ENCODE measurements at regions not wholly inside any gene's neighbourhood (a gene's known extent, or its start where the extent isn't known, plus 50 kb on each side); places are given as distances from the start of the nearest gene placed in this dataset.

GRCh38 chr9:36768677-36769076 lies 196.0 kb downstream of the MELK start:
- intact Hi-C loops (cut with DNase I): no loop called here
- DNase-seq: no peak
- no peak for TF ChIP-seq POLR2A (IDR thresholded peaks at IDR 0.05)
- no peak for TF ChIP-seq CTCF (IDR thresholded peaks at IDR 0.05)
- 77 to 84% (median 78%) methylated on average over 3 of the region's 3 CpGs for WGBS, 4 donors
- H3K27me3 ChIP-seq: peaks cover 4% of the 10 kb centered on the region
- no peaks in the 10 kb centered on the region for H3K9me3 ChIP-seq (replicated peaks in 1 of 3)
- H3K36me3 ChIP-seq (replicated peaks in 1 of 2): no peaks in the 10 kb centered on the region
- H3K27ac ChIP-seq: no peak overlapping the region
- H3K4me1 ChIP-seq (replicated peaks in 1 of 2): no peaks in the 10 kb centered on the region
- no peak overlapping the region for H3K4me3 ChIP-seq

GRCh38 chr9:36770025-36770424 lies 197.3 kb downstream of the MELK start:
- no peaks in the 10 kb centered on the region for H3K36me3 ChIP-seq (replicated peaks in 1 of 2)
- no peak for DNase-seq
- peaks cover 4% of the 10 kb centered on the region for H3K27me3 ChIP-seq
- H3K4me3 ChIP-seq: no peak overlapping the region
- TF ChIP-seq POLR2A (IDR thresholded peaks at IDR 0.05) (no peak), CTCF (IDR thresholded peaks at IDR 0.05) (no peak)
- intact Hi-C loops (cut with DNase I): no loop called here
- H3K9me3 ChIP-seq (replicated peaks in 1 of 3): no peaks in the 10 kb centered on the region
- WGBS, 4 donors: 67 to 74% (median 71%) methylated on average over 9 of the region's 9 CpGs
- H3K27ac ChIP-seq: no peak overlapping the region
- H3K4me1 ChIP-seq (replicated peaks in 1 of 2): no peaks in the 10 kb centered on the region

GRCh38 chr9:36772449-36773403 lies 200.0 kb downstream of the MELK start:
- H3K27me3 ChIP-seq: no peaks in the 10 kb centered on the region
- intact Hi-C loops (cut with DNase I): no loop called here
- WGBS, 4 donors: 24 to 30% (median 30%) methylated on average over 13 to 18 of the region's 18 CpGs

GRCh38 chr9:36778682-36779081 lies 206.0 kb downstream of the MELK start:
- no peak for DNase-seq
- WGBS, 4 donors: 71 to 85% (median 79%) methylated on average over 3 of the region's 3 CpGs
- no peaks in the 10 kb centered on the region for H3K36me3 ChIP-seq (replicated peaks in 1 of 2)
- intact Hi-C loops (cut with DNase I): no loop called here
- H3K9me3 ChIP-seq (replicated peaks in 1 of 3): no peaks in the 10 kb centered on the region
- no peak overlapping the region for H3K27ac ChIP-seq
- H3K4me1 ChIP-seq (replicated peaks in 1 of 2): no peaks in the 10 kb centered on the region
- TF ChIP-seq POLR2A (IDR thresholded peaks at IDR 0.05) (no peak), CTCF (IDR thresholded peaks at IDR 0.05) (no peak)
- H3K27me3 ChIP-seq: no peaks in the 10 kb centered on the region
- no peak overlapping the region for H3K4me3 ChIP-seq

More at GRCh38 chr9:36772449-36773403, 200.0 kb downstream of the MELK start:
- H3K4me1 ChIP-seq (replicated peaks in 1 of 2): no peaks in the 10 kb centered on the region
- H3K4me3 ChIP-seq: no peak overlapping the region
- H3K36me3 ChIP-seq (replicated peaks in 1 of 2): no peaks in the 10 kb centered on the region
- H3K9me3 ChIP-seq (replicated peaks in 1 of 3): no peaks in the 10 kb centered on the region
- TF ChIP-seq CTCF (IDR thresholded peaks at IDR 0.05): no peak
- no peak for TF ChIP-seq POLR2A (IDR thresholded peaks at IDR 0.05)
- no peak overlapping the region for H3K27ac ChIP-seq
- peak in 1 of 7 donors; percentile 6 for DNase-seq

Measured in adrenal gland (tissue), 9 donors.